ENCODE measurements at regions not wholly inside any gene's neighbourhood (a gene's known extent, or its start where the extent isn't known, plus 50 kb on each side); places are given as distances from the start of the nearest gene placed in this dataset.

GRCh38 chr14:26320886-26321285 lies 276.9 kb downstream of the NOVA1 start:
- TF ChIP-seq ZNF274 (IDR thresholded peaks at IDR 0.05; ENCODE audit: low read depth, low read length) (no peak), CTCF (IDR thresholded peaks at IDR 0.05 in 2 of 3, conservative IDR thresholded peaks at IDR 0.05 in 1 of 3; ENCODE audit: borderline replicate concordance in 1 of 3, insufficient read depth in 1 of 3, low read depth in 2 of 3, low read length in 2 of 3) (no peak), POLR2A (IDR thresholded peaks at IDR 0.05; ENCODE audit: borderline replicate concordance, extremely low read depth, insufficient read depth, insufficient read length) (no peak), FOSL1 (IDR thresholded peaks at IDR 0.05; ENCODE audit: low read depth) (no peak), EGR1 (IDR thresholded peaks at IDR 0.05; ENCODE audit: low read depth) (no peak), TCF7L2 (IDR thresholded peaks at IDR 0.05; ENCODE audit: borderline replicate concordance, extremely low read depth, insufficient read depth, insufficient read length) (no peak)
- TF ChIP-seq, protein P1, sequence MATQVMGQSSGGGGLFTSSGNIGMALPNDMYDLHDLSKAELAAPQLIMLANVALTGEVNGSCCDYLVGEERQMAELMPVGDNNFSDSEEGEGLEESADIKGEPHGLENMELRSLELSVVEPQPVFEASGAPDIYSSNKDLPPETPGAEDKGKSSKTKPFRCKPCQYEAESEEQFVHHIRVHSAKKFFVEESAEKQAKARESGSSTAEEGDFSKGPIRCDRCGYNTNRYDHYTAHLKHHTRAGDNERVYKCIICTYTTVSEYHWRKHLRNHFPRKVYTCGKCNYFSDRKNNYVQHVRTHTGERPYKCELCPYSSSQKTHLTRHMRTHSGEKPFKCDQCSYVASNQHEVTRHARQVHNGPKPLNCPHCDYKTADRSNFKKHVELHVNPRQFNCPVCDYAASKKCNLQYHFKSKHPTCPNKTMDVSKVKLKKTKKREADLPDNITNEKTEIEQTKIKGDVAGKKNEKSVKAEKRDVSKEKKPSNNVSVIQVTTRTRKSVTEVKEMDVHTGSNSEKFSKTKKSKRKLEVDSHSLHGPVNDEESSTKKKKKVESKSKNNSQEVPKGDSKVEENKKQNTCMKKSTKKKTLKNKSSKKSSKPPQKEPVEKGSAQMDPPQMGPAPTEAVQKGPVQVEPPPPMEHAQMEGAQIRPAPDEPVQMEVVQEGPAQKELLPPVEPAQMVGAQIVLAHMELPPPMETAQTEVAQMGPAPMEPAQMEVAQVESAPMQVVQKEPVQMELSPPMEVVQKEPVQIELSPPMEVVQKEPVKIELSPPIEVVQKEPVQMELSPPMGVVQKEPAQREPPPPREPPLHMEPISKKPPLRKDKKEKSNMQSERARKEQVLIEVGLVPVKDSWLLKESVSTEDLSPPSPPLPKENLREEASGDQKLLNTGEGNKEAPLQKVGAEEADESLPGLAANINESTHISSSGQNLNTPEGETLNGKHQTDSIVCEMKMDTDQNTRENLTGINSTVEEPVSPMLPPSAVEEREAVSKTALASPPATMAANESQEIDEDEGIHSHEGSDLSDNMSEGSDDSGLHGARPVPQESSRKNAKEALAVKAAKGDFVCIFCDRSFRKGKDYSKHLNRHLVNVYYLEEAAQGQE (IDR thresholded peaks at IDR 0.05; ENCODE audit: low read depth), result no peak

Data from HCT116 (cell line).